H1 (cell line): ENCODE measurements at regions not wholly inside any gene's neighbourhood (a gene's known extent, or its start where the extent isn't known, plus 50 kb on each side); places are given as distances from the start of the nearest gene placed in this dataset.

Experiments
- CTCF ChIA-PET: fragments of 300-600 bp; sonication (Branson Sonifier 250); formaldehyde crosslinking; loops from one replicate; lab custom pipeline; 2021; ENCODE audit not compliant: partially characterized antibody; lab: Charles Lee
- POLR2A ChIA-PET: fragments of 300-600 bp; sonication (Branson Sonifier 250); formaldehyde crosslinking; loops from one replicate; lab custom pipeline; 2021; ENCODE audit warnings: inconsistent platforms; ENCODE audit not compliant: partially characterized antibody; lab: Charles Lee
- DNase-seq, 2 experiments: peaks; one replicate each; pipeline versions ENCODE4 v3.0.0 to v3.0.0-alpha.2; 2010 to 2022; ENCODE audit warnings: low spot score in 2 of 2, low read depth in 1 of 2, mixed read lengths in 1 of 2
- FAIRE-seq: peaks from 2 replicates; lab custom pipeline; 2011; peaks lifted over from hg19 to GRCh38; lab: Jason Lieb, UNC
- H2AFZ ChIP-seq: 2 replicates; pipeline ENCODE4 v1.8.1; 2012; ENCODE audit warnings: low read length, inconsistent platforms
- H2AK5ac ChIP-seq: 2 replicates; pipeline ENCODE4 v1.6.1; 2013; ENCODE audit warnings: low read depth, low read length
- H2BK120ac ChIP-seq: replicated peaks from 2 replicates; pipeline ENCODE3; 2013; ENCODE audit warnings: low read depth, low read length, inconsistent platforms
- H2BK12ac ChIP-seq: 2 replicates; pipeline ENCODE4 v1.6.1; 2013; ENCODE audit warnings: low read depth, low read length
- H2BK15ac ChIP-seq: 2 replicates; pipeline ENCODE4 v1.6.1; 2013; ENCODE audit warnings: low read length
- H2BK20ac ChIP-seq: 2 replicates; pipeline ENCODE4 v1.6.1; 2013; ENCODE audit warnings: low read length
- H2BK5ac ChIP-seq: 2 replicates; pipeline ENCODE4 v1.6.1; 2013; ENCODE audit warnings: low read depth, low read length
- H3K14ac ChIP-seq: 2 replicates; pipeline ENCODE4 v1.6.1; 2013; ENCODE audit warnings: inconsistent platforms; ENCODE audit not compliant: insufficient read length
- H3K18ac ChIP-seq: 2 replicates; pipeline ENCODE4 v1.6.1; 2013; ENCODE audit warnings: low read length; ENCODE audit errors: extremely low read depth
- H3K23ac ChIP-seq: 2 replicates; pipeline ENCODE4 v1.6.1; 2013; ENCODE audit warnings: inconsistent platforms; ENCODE audit not compliant: insufficient read length
- H3K23me2 ChIP-seq: 2 replicates; pipeline ENCODE4 v1.6.1; 2013; ENCODE audit warnings: low read depth, low read length
- H3K27ac ChIP-seq: 2 replicates; pipeline ENCODE4 v1.6.1; 2011; ENCODE audit warnings: low read depth, low read length, inconsistent platforms
- H3K27me3 ChIP-seq, 4 experiments: replicated peaks in 1 of 4; 1 replicate in 1 of 4; 2 replicates in 3 of 4; pipeline versions ENCODE4 v1.6.1 to v1.8.1; 2011 to 2013; ENCODE audit warnings: low read length in 3 of 4, mild to moderate bottlenecking in 3 of 4, inconsistent platforms in 2 of 4, mixed read lengths in 2 of 4, moderate library complexity in 1 of 4; ENCODE audit not compliant: control insufficient read depth in 3 of 4, insufficient read depth in 3 of 4; ENCODE audit errors: extremely low read depth in 1 of 4
- H3K36me3 ChIP-seq, 4 experiments: 2 replicates each; pipeline versions ENCODE4 v1.6.1 to v1.8.1; 2011 to 2013; ENCODE audit warnings: mild to moderate bottlenecking in 4 of 4, low read length in 3 of 4, moderate library complexity in 2 of 4, control low read depth in 1 of 4, inconsistent platforms in 1 of 4; ENCODE audit not compliant: insufficient read depth in 4 of 4, control insufficient read depth in 2 of 4
- H3K4ac ChIP-seq: replicated peaks from 2 replicates; pipeline ENCODE3; 2013; ENCODE audit warnings: low read length, low read depth, mixed read lengths, inconsistent platforms; ENCODE audit not compliant: insufficient read length
- H3K4me1 ChIP-seq, 4 experiments: replicated peaks in 1 of 4; 1 replicate in 1 of 4; 2 replicates in 3 of 4; pipeline versions ENCODE4 v1.6.1 to v1.8.1; 2011 to 2013; ENCODE audit warnings: low read length in 3 of 4, inconsistent platforms in 2 of 4, mixed read lengths in 1 of 4; ENCODE audit not compliant: insufficient read depth in 4 of 4, control insufficient read depth in 3 of 4
- H3K4me2 ChIP-seq, 2 experiments: 2 replicates each; pipeline versions ENCODE4 v1.6.1 to v1.8.1; 2011 to 2013; ENCODE audit warnings: low read depth in 2 of 2, low read length in 2 of 2, control low read depth in 1 of 2, inconsistent platforms in 1 of 2, mild to moderate bottlenecking in 1 of 2; ENCODE audit not compliant: insufficient read depth in 1 of 2
- H3K4me3 ChIP-seq, 4 experiments: fragments of 200-600, 300-600 bp in 1 of 4; sonication (generic), shearing (Covaris generic), sonication (Bioruptor Twin) in 1 of 4; 2 replicates each; pipeline versions ENCODE4 v1.5.1 to v1.8.1; 2011 to 2016; ENCODE audit warnings: low read length in 4 of 4, low read depth in 3 of 4, control low read depth in 2 of 4, inconsistent platforms in 2 of 4, mild to moderate bottlenecking in 2 of 4, mixed read lengths in 1 of 4, moderate library complexity in 1 of 4; ENCODE audit not compliant: insufficient read depth in 2 of 4; ENCODE audit errors: extremely low read depth in 1 of 4
- H3K56ac ChIP-seq: replicated peaks from 2 replicates; pipeline ENCODE3; 2013; ENCODE audit warnings: low read depth, mild to moderate bottlenecking, mixed read lengths, low read length, inconsistent platforms; ENCODE audit not compliant: insufficient read length
- H3K79me1 ChIP-seq: 2 replicates; pipeline ENCODE4 v1.6.1; 2013; ENCODE audit warnings: low read depth, low read length, control low read depth
- H3K79me2 ChIP-seq, 2 experiments: 2 replicates each; pipeline versions ENCODE4 v1.6.1 to v1.8.1; 2012 to 2013; ENCODE audit warnings: low read length in 2 of 2, mild to moderate bottlenecking in 2 of 2, inconsistent platforms in 1 of 2; ENCODE audit not compliant: insufficient read depth in 2 of 2, control insufficient read depth in 1 of 2
- H3K9ac ChIP-seq, 4 experiments: replicated peaks in 1 of 4; 1 replicate in 1 of 4; 2 replicates in 3 of 4; pipeline versions ENCODE4 v1.6.1 to v1.8.1; 2011 to 2013; ENCODE audit warnings: low read depth in 3 of 4, low read length in 3 of 4, control low read depth in 2 of 4, mild to moderate bottlenecking in 2 of 4, moderate library complexity in 2 of 4, inconsistent platforms in 1 of 4; ENCODE audit errors: extremely low read depth in 1 of 4
- H3K9me3 ChIP-seq, 2 experiments: 2 replicates each; pipeline versions ENCODE4 v1.6.1 to v1.8.1; 2012 to 2013; ENCODE audit warnings: mild to moderate bottlenecking in 2 of 2, moderate library complexity in 2 of 2, control low read depth in 1 of 2, inconsistent platforms in 1 of 2, low read depth in 1 of 2, low read length in 1 of 2, mixed read lengths in 1 of 2; ENCODE audit not compliant: insufficient read depth in 2 of 2
- H4K20me1 ChIP-seq, 2 experiments: replicated peaks in 1 of 2; 2 replicates each; pipeline versions ENCODE3 to v1.8.1; 2011 to 2013; ENCODE audit warnings: inconsistent platforms in 2 of 2, low read length in 2 of 2, mild to moderate bottlenecking in 1 of 2; ENCODE audit not compliant: insufficient read depth in 2 of 2, control insufficient read depth in 1 of 2
- H4K5ac ChIP-seq: 2 replicates; pipeline ENCODE4 v1.6.1; 2013; ENCODE audit warnings: low read length, low read depth, mixed read lengths, inconsistent platforms; ENCODE audit not compliant: insufficient read length
- H4K8ac ChIP-seq: 2 replicates; pipeline ENCODE4 v1.8.0; 2013; ENCODE audit warnings: mild to moderate bottlenecking, moderate library complexity, low read length, inconsistent platforms; ENCODE audit not compliant: insufficient read depth; ENCODE audit errors: extremely low read depth
- H4K91ac ChIP-seq: replicated peaks from 2 replicates; pipeline ENCODE3; 2013; ENCODE audit warnings: low read length, mixed read lengths, inconsistent platforms; ENCODE audit not compliant: insufficient read length
- BACH1 ChIP-seq: IDR thresholded peaks from 2 replicates; pipeline ENCODE4 v1.6.1; 2012; ENCODE audit warnings: low read length, improper control_type of control experiment
- CBX8 ChIP-seq: fragments of 300-800, 300-1000 bp; sonication (generic); IDR thresholded peaks from 2 replicates; pipeline ENCODE4 v1.7.1; 2016; ENCODE audit warnings: low read depth, low read length, borderline replicate concordance
- CREB1 ChIP-seq: IDR thresholded peaks from 2 replicates; pipeline ENCODE4 v1.6.1; 2012; ENCODE audit warnings: inconsistent platforms
- CTBP2 ChIP-seq: IDR thresholded peaks from 2 replicates; pipeline ENCODE4 v1.7.0; 2011; ENCODE audit warnings: borderline replicate concordance, mild to moderate bottlenecking, moderate library complexity, mixed read lengths, low read length; ENCODE audit not compliant: insufficient read depth, insufficient read length
- FOSL1 ChIP-seq: IDR thresholded peaks from 2 replicates; pipeline ENCODE4 v1.6.1; 2011; ENCODE audit warnings: mild to moderate bottlenecking, low read depth, low read length, moderate library complexity; ENCODE audit not compliant: insufficient read depth
- GTF2F1 ChIP-seq: IDR thresholded peaks from 2 replicates; pipeline ENCODE4 v1.6.1; 2012; ENCODE audit warnings: low read depth, low read length, improper control_type of control experiment, borderline replicate concordance
- JUN ChIP-seq: IDR thresholded peaks from 2 replicates; pipeline ENCODE4 v1.6.1; 2011; ENCODE audit warnings: low read depth, mild to moderate bottlenecking, improper control_type of control experiment, low read length
- MAFK ChIP-seq: IDR thresholded peaks from 2 replicates; pipeline ENCODE4 v1.6.1; 2012; ENCODE audit warnings: low read depth, mild to moderate bottlenecking, improper control_type of control experiment, low read length
- NRF1 ChIP-seq: IDR thresholded peaks from 2 replicates; pipeline ENCODE4 v1.6.1; 2011; ENCODE audit warnings: mild to moderate bottlenecking, low read depth, low read length, improper control_type of control experiment
- POU5F1 ChIP-seq: IDR thresholded peaks from 2 replicates; pipeline ENCODE4 v1.6.1; 2011; ENCODE audit warnings: low read depth, mild to moderate bottlenecking, low read length, moderate library complexity
- RNF2 ChIP-seq: fragments of 200-900, 300-1000 bp; sonication (generic); IDR thresholded peaks from 2 replicates; pipeline ENCODE4 v1.7.1; 2016; ENCODE audit warnings: borderline replicate concordance, low read depth, mild to moderate bottlenecking, antibody characterized with exemption, low read length; ENCODE audit not compliant: poor library complexity, severe bottlenecking; ENCODE audit errors: missing control alignments
- SIN3A ChIP-seq, 2 experiments: IDR thresholded peaks in 1 of 2; conservative IDR thresholded peaks in 1 of 2; 2 replicates each; pipeline ENCODE4 v1.6.1; 2011 to 2012; ENCODE audit warnings: low read length in 2 of 2, improper control_type of control experiment in 1 of 2, low read depth in 1 of 2, mild to moderate bottlenecking in 1 of 2
- SP1 ChIP-seq: IDR thresholded peaks from 2 replicates; pipeline ENCODE4 v1.6.1; 2011; ENCODE audit warnings: low read depth, low read length
- TAF1 ChIP-seq: IDR thresholded peaks from 2 replicates; pipeline ENCODE4 v1.6.1; 2011; ENCODE audit warnings: mild to moderate bottlenecking, low read depth, low read length
- TEAD4 ChIP-seq: IDR thresholded peaks from 2 replicates; pipeline ENCODE4 v1.6.1; 2012; ENCODE audit warnings: low read depth, low read length, inconsistent platforms, mixed read lengths
- WGBS, 2 experiments: shearing (Covaris generic) in 1 of 2; methylation state at CpG; one replicate each; pipeline versions ENCODE4 v1.1.6 to v1.1.7; 2013 to 2015; ENCODE audit warnings: low lambda C conversion rate in 2 of 2, mixed read lengths in 2 of 2, inconsistent platforms in 1 of 2, low coverage in 1 of 2, missing lambda C conversion rate in 1 of 2; ENCODE audit not compliant: insufficient replicate concordance in 2 of 2, insufficient coverage in 1 of 2, insufficient read length in 1 of 2; ENCODE audit errors: extremely low coverage in 1 of 2, missing lambda C conversion rate in 1 of 2; 5-methylcytosine and 5-hydroxymethylcytosine counted together

DNA sequence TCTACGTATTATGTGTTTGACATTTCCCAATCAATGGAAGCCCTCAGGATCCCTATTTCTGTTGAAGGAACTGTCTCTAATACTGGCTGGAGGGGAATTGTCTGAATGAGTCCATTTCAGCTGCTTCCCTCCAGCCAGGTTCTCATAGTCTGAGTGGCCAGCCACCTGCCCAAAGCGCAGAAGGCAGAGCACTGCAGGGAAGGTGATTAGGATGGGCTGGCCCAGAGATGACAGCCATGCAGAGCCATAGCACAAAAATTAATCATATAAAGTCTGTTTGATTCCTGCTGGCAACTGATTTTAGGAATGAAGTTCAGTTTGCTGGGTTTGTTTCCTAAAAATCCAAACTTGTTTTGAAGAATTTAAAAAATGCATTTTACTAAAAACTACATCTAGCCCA is 327.1 kb downstream of the ETAA1 start:
- H3K14ac ChIP-seq = no peak overlapping the region
- H3K27me3 ChIP-seq = no peaks in the 10 kb centered on the region
- no peak overlapping the region for H2BK5ac ChIP-seq
- H3K23ac ChIP-seq = no peak overlapping the region
- no peak overlapping the region for H4K91ac ChIP-seq
- no peak overlapping the region for H4K8ac ChIP-seq
- FAIRE-seq (no peak), DNase-seq (no peak)
- no peak overlapping the region for H2AK5ac ChIP-seq
- H4K20me1 ChIP-seq = no peaks in the 10 kb centered on the region
- no peak overlapping the region for H2BK15ac ChIP-seq
- CTCF ChIA-PET = interaction anchor here (1.3 to 1.5 kb wide), 2 partner anchors 9 to 196 kb away, joined by 4 to 6 read pairs; no protein-coding TSS in a partner anchor
- no peak overlapping the region for H4K5ac ChIP-seq
- H2BK12ac ChIP-seq = no peak overlapping the region
- no peak for TF ChIP-seq BACH1
- no peak for TF ChIP-seq SP1
- TF ChIP-seq NRF1 = no peak
- TF ChIP-seq CTBP2 = no peak
- TF ChIP-seq FOSL1 = no peak
- no peak for TF ChIP-seq TAF1
- no peak for TF ChIP-seq SIN3A (conservative IDR thresholded peaks at IDR 0.05 in 1 of 2, IDR thresholded peaks at IDR 0.05 in 1 of 2; ENCODE audit: low read depth in 1 of 2, low read length in 2 of 2)
- no peak for TF ChIP-seq TEAD4
- TF ChIP-seq RNF2 = no peak
- TF ChIP-seq POU5F1 = no peak
- TF ChIP-seq MAFK = no peak
- TF ChIP-seq CREB1 = no peak
- no peak for TF ChIP-seq JUN
- no peak for TF ChIP-seq CBX8
- TF ChIP-seq GTF2F1 = no peak
- H3K79me1 ChIP-seq = no peaks in the 10 kb centered on the region
- no peaks in the 10 kb centered on the region; a peak in 1 of 8 replicates for H3K36me3 ChIP-seq
- no peak overlapping the region for H3K4ac ChIP-seq
- H3K79me2 ChIP-seq = no peaks in the 10 kb centered on the region
- H3K27ac ChIP-seq = no peak overlapping the region
- H3K4me2 ChIP-seq = no peak overlapping the region
- 86% methylated on average over 2 of the region's 2 CpGs; no CpG with 5 or more reads in 1 of the 2 experiments for WGBS, 2 experiments
- H2AFZ ChIP-seq = no peak overlapping the region
- H3K18ac ChIP-seq = no peak overlapping the region
- H2BK120ac ChIP-seq = no peak overlapping the region
- no peaks in the 10 kb centered on the region for H3K23me2 ChIP-seq
- POLR2A ChIA-PET = no interaction called here
- no peaks in the 10 kb centered on the region for H3K4me1 ChIP-seq
- no peak overlapping the region for H2BK20ac ChIP-seq
- H3K9ac ChIP-seq = no peak overlapping the region
- H3K4me3 ChIP-seq = no peak overlapping the region
- H3K56ac ChIP-seq = no peak overlapping the region
- peaks cover 0 to 2% of the 10 kb centered on the region in 2 experiments; a peak in 1 of 4 replicates for H3K9me3 ChIP-seq
